HG03097 (cell line): ENCODE measurements at regions not wholly inside any gene's neighbourhood (a gene's known extent, or its start where the extent isn't known, plus 50 kb on each side); places are given as distances from the start of the nearest gene placed in this dataset.

Experiments used
- ATAC-seq: cut with Tn5 transposase; IDR thresholded peaks from one replicate; pipeline ENCODE4 v1.9.1; 2021; ENCODE audit not compliant: unreplicated experiment, low FRiP score

- no peak for ATAC-seq
These were observed 182.7 kb upstream of the LDB2 start for GRCh38 chr4:17081179-17081578.

- no peak for ATAC-seq
These were observed 178.7 kb upstream of the LDB2 start for GRCh38 chr4:17077105-17077504.

- no peak for ATAC-seq
These were observed 174.0 kb upstream of the LDB2 start for GRCh38 chr4:17072483-17072882.

GRCh38 chr4:17068891-17069290, 170.4 kb upstream of the LDB2 start:
- ATAC-seq = no peak

- no peak for ATAC-seq
These were observed 169.9 kb upstream of the LDB2 start for GRCh38 chr4:17068392-17068791.

GRCh38 chr4:17066972-17067371, 168.5 kb upstream of the LDB2 start:
- ATAC-seq = no peak

GRCh38 chr4:17066236-17066635, 167.8 kb upstream of the LDB2 start:
- no peak for ATAC-seq

GRCh38 chr4:17065821-17066220, 167.4 kb upstream of the LDB2 start:
- ATAC-seq = no peak

- no peak for ATAC-seq
These were observed 166.5 kb upstream of the LDB2 start for GRCh38 chr4:17064959-17065358.

GRCh38 chr4:17063888-17064287, 165.4 kb upstream of the LDB2 start:
- ATAC-seq = no peak

GRCh38 chr4:17060230-17060629, 161.8 kb upstream of the LDB2 start:
- ATAC-seq = no peak

- ATAC-seq = no peak
These were observed 160.7 kb upstream of the LDB2 start for GRCh38 chr4:17058916-17059741.

- no peak for ATAC-seq
These were observed 160.1 kb upstream of the LDB2 start for GRCh38 chr4:17058536-17058915.

GRCh38 chr4:17057035-17057434, 158.6 kb upstream of the LDB2 start:
- ATAC-seq = no peak

GRCh38 chr4:17055788-17056187, 157.3 kb upstream of the LDB2 start:
- no peak for ATAC-seq

GRCh38 chr4:17045866-17046265, 147.4 kb upstream of the LDB2 start:
- ATAC-seq = no peak

- no peak for ATAC-seq
These were observed 140.2 kb upstream of the LDB2 start for GRCh38 chr4:17038510-17039176.

- ATAC-seq = no peak
These were observed 135.3 kb upstream of the LDB2 start for GRCh38 chr4:17033768-17034181.

GRCh38 chr4:17033025-17033767, 134.8 kb upstream of the LDB2 start:
- no peak for ATAC-seq

GRCh38 chr4:17030543-17030942, 132.1 kb upstream of the LDB2 start:
- ATAC-seq = no peak

GRCh38 chr4:17029964-17030363, 131.5 kb upstream of the LDB2 start:
- no peak for ATAC-seq
